ENCODE measurements at regions not wholly inside any gene's neighbourhood (a gene's known extent, or its start where the extent isn't known, plus 50 kb on each side); places are given as distances from the start of the nearest gene placed in this dataset.

GRCh38 chr6:25169553-25169952 is 109.6 kb upstream of the CARMIL1 start:
- peaks cover 46% of the 10 kb centered on the region for H3K4me1 Mint-ChIP-seq (ENCODE audit: unreplicated experiment)
- TF ChIP-seq CTCF (conservative IDR thresholded peaks at IDR 0.05) = no peak
- no peaks in the 10 kb centered on the region for H3K27me3 Mint-ChIP-seq
- H3K36me3 Mint-ChIP-seq = peaks cover 11% of the 10 kb centered on the region
- DNase-seq (ENCODE audit: extremely low spot score, unreplicated experiment) = no peak
- peaks cover 13% of the 10 kb centered on the region for H3K9me3 Mint-ChIP-seq
- no peak overlapping the region for H3K27ac Mint-ChIP-seq
- no peak overlapping the region for H3K4me3 Mint-ChIP-seq

GRCh38 chr6:25169961-25170360 is 109.2 kb upstream of the CARMIL1 start:
- H3K4me1 Mint-ChIP-seq (ENCODE audit: unreplicated experiment) = peaks cover 46% of the 10 kb centered on the region
- H3K27me3 Mint-ChIP-seq = no peaks in the 10 kb centered on the region
- peaks cover 13% of the 10 kb centered on the region for H3K9me3 Mint-ChIP-seq
- TF ChIP-seq CTCF (conservative IDR thresholded peaks at IDR 0.05) = no peak
- peaks cover 11% of the 10 kb centered on the region for H3K36me3 Mint-ChIP-seq
- H3K4me3 Mint-ChIP-seq = no peak overlapping the region
- DNase-seq (ENCODE audit: extremely low spot score, unreplicated experiment) = no peak
- H3K27ac Mint-ChIP-seq = no peak overlapping the region

GRCh38 chr6:25170640-25171039 is 108.5 kb upstream of the CARMIL1 start:
- Mint-ChIP-seq H3K4me1 (ENCODE audit: unreplicated experiment) (peaks cover 44% of the 10 kb centered on the region), H3K27ac (no peak overlapping the region)

GRCh38 chr6:25171301-25171700 is 107.9 kb upstream of the CARMIL1 start:
- Mint-ChIP-seq H3K4me1 (ENCODE audit: unreplicated experiment) (peaks cover 37% of the 10 kb centered on the region), H3K27ac (peak overlapping the region; percentile 84), H3K9me3 (peaks cover 13% of the 10 kb centered on the region), H3K4me3 (peak overlapping the region; percentile 56), H3K27me3 (no peaks in the 10 kb centered on the region), H3K36me3 (peaks cover 11% of the 10 kb centered on the region)
- no peak for TF ChIP-seq CTCF (conservative IDR thresholded peaks at IDR 0.05)
- DNase-seq (ENCODE audit: extremely low spot score, unreplicated experiment) = no peak

More at GRCh38 chr6:25170640-25171039, 108.5 kb upstream of the CARMIL1 start:
- no peak for TF ChIP-seq CTCF (conservative IDR thresholded peaks at IDR 0.05)
- H3K36me3 Mint-ChIP-seq = peaks cover 11% of the 10 kb centered on the region
- peak overlapping the region; percentile 56 for H3K4me3 Mint-ChIP-seq
- no peak for DNase-seq (ENCODE audit: extremely low spot score, unreplicated experiment)
- peaks cover 13% of the 10 kb centered on the region for H3K9me3 Mint-ChIP-seq
- no peaks in the 10 kb centered on the region for H3K27me3 Mint-ChIP-seq

- Mint-ChIP-seq H3K4me3 (peak overlapping the region; percentile 37), H3K4me1 (ENCODE audit: unreplicated experiment) (peaks cover 25% of the 10 kb centered on the region), H3K9me3 (peaks cover 13% of the 10 kb centered on the region), H3K36me3 (peaks cover 11% of the 10 kb centered on the region), H3K27me3 (no peaks in the 10 kb centered on the region), H3K27ac (peak overlapping the region; percentile 33)
- no peak for TF ChIP-seq CTCF (conservative IDR thresholded peaks at IDR 0.05)
- no peak for DNase-seq (ENCODE audit: extremely low spot score, unreplicated experiment)
Measured at GRCh38 chr6:25172819-25173218, 106.4 kb upstream of the CARMIL1 start.

GRCh38 chr6:25173246-25173645 is 105.9 kb upstream of the CARMIL1 start:
- Mint-ChIP-seq H3K27ac (peak overlapping the region; percentile 33), H3K36me3 (peaks cover 11% of the 10 kb centered on the region), H3K4me1 (ENCODE audit: unreplicated experiment) (peaks cover 25% of the 10 kb centered on the region), H3K27me3 (no peaks in the 10 kb centered on the region), H3K9me3 (peaks cover 13% of the 10 kb centered on the region), H3K4me3 (peak overlapping the region; percentile 37)
- TF ChIP-seq CTCF (conservative IDR thresholded peaks at IDR 0.05) = no peak
- no peak for DNase-seq (ENCODE audit: extremely low spot score, unreplicated experiment)
